ENCODE measurements at regions not wholly inside any gene's neighbourhood (a gene's known extent, or its start where the extent isn't known, plus 50 kb on each side); places are given as distances from the start of the nearest gene placed in this dataset.

DNA sequence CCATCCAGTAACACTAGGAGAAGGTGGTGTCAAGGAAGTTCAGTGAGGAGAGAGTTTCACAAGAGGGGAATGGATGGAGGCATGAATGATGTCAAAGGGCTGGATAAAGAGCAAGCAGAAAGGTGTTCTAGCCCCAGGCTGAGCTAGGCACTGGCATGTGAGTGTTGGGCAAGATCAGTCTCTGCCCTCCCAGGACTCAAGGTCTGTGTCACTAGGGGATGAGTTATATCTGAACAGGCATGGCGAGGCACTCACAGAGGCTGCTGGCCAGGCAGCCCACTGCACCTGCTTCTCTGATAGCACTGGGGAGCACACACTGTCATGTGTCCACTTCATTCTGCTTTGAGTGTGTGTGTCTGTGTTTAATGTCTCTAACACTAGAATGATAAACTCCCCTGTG is 903.8 kb downstream of the BCL11B start:
- DNase-seq: no peak

DNA sequence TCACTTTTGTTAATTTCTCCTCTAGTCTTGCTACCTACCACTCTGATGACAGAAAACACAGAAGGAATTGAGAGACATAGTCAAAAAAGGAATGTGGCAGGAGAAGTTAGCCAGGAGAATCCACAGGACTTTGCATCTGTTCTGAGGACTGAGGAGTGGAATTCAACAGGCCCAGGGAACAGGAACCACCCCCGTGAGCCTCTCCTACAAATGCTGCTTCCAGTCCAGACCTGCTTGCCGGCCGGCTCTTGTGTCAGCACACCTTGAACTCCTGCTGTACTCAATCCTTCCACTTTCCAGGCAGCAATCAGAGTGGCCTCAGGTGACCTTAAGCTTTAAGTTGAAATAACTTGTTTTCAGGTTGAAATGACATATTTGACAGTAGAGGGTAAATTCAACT is 903.1 kb downstream of the BCL11B start:
- DNase-seq: no peak

DNA sequence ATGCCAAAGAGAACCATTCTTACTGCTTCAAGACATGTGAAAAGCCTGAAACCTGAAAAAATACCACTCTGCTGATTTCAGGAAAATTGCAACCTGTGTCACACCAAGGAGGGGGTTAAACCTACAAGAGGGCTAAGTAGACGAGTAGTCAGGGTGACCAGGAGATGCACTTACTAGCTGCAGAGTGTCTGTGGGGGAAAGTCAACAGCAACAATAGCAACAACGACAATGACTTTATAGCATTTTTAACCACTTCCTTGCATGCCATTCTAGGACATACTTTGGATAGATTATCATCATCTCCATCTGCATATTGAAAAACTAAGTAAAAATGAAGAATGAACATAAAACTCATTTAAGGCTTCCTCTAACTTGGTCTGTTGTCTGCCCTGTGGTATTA is 902.7 kb downstream of the BCL11B start:
- no peak for DNase-seq

DNA sequence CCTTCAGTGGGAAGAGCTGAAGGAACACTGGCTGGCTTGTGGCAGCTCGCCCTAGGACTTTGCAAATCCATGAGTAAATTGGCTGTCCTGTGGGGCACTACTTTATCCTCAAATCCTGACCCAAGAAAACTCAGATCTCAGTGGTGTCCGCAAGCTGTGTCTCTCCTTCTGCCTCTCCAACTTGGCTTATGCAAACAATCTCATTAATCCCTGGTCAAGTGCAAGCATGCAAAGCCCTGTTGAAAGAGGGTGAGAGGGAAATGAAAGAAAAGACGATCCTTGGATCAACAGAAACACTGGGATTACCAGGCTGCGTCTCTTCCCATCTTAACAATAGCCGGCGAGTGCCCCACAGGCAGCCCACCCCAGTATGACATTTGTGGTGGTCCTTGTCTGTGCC is 901.6 kb downstream of the BCL11B start:
- no peak for DNase-seq

DNA sequence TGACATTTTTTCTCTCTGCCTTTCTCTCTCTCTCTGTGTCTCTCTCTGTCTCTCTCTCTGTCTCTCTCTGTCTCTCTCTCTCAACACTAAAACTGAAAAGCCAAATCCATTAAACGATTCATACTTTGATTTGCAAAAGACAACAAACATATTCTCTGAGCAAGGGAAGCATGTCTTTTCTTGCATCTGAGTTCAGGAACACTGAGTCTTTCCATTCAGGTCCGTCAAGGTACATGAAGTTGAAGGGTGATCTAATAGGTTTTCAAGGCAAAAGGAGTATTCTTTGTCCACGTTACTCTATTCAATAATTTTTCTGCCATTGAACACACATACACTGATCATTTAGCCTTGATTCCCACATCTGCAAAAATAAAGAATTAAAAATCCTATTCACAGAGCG is 900.9 kb downstream of the BCL11B start:
- no peak for DNase-seq

DNA sequence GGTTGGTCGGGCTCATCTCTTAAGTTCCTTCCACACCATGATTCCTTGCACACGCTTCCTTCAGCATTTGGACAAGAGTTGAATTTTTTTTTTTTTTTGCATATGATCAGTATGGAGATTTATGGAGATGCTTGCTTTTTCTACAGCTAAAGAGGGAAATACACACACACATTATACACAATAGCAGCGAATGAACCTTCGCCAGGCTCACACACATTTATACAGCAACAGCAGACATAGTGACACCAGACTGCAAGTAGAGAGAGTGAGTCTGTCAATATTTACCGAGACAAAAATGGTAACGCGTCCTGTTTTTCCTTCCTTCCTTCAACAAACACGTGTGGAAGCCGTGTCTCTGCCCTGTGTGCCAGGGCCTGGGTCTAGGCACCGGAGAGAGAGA is 897.9 kb downstream of the BCL11B start:
- no peak for DNase-seq

DNA sequence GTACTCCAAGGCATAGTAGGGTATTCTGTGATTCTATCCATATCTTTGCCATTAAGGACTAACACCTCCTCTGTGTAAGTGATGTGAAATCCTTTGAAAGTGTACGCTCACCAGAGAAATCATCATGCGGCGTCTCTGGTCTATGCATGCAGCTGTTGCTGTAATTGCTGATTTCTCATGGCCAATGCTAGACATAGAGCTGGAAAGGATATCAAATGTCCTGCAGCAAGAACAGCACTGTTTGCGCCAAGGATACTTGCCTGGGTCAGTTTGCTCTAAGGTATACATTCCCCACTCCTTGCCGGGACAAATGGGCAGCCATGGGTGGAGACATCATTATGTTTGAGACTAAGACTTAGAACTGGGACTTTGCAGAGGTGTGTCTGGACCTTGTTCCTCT is 896.4 kb downstream of the BCL11B start:
- DNase-seq: no peak

DNA sequence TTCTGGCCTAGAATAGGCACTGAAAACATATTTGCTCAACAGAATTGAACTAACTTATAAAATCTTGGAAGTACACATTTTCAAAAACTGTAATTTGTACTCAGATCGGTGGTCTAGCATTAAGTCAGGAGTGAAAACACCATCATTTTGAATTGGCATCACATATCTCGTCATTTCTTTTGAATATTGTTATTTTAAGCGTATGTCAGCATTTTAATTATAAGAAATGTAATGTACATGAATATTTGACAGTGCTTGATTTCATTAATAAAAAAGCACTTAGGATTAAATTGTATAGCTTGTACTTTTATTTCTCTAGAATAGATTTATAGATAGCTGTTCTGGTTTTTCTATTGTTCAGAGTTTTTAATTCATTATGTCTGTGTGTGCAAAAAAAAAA is 892.2 kb downstream of the BCL11B start:
- DNase-seq: no peak

DNA sequence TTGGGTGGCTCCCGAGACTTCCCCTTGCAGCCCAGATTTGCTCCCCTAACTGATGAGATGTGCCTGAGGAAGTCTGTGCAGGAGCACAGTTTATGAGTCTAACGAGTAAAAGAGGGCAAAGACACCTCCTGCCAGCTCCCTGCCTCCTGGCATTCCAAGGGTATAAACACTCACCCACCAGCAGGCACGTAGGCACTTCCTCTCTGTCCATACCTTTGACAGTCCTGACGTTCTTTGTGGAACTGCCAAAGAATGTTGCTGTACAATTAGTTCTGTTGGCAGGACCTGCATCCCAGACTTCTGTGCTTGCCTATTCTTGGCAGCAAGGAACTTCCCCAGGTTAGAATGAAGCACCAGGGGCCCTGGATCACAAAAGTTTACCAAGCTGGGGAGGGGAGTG is 889.3 kb downstream of the BCL11B start:
- no peak for DNase-seq

DNA sequence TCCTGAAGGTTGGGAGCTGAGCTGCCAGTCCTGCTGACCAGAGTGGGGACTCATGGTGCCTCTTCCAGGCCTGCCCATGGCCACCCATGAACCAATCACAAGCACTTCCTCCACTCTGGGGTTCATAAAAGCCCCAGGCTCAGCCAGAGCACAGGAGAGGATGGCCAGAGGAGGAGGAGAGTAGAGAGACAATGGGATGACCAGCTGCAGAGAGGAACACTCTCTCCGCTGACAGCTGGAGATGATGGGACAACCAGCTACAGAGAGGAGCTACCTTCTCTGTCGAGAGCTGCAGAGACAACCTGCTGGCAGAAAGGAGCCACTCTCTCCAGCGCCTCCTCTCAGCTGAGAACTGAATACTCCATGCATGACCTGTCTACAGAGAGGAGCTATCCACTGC is 886.1 kb downstream of the BCL11B start:
- no peak for DNase-seq

DNA sequence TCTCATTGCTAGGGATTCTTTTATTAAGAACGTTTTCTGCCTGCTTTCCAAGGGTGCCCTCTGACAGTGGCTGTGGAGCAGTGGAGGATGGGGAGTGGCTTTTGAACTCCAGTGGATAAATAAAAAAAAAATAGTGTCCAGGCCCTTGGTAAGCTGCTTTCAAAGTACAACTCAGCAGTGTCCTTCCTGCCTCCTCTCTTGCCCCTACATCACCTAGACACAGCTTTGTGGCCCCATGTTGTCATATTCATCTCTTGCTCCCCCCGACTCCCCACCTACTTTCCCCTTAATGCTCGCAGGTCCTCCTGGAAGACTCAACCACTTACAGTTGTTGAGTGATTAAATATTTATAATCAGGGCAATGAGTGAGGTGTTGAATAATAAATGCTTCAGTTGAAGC is 880.9 kb downstream of the BCL11B start:
- DNase-seq: no peak

DNA sequence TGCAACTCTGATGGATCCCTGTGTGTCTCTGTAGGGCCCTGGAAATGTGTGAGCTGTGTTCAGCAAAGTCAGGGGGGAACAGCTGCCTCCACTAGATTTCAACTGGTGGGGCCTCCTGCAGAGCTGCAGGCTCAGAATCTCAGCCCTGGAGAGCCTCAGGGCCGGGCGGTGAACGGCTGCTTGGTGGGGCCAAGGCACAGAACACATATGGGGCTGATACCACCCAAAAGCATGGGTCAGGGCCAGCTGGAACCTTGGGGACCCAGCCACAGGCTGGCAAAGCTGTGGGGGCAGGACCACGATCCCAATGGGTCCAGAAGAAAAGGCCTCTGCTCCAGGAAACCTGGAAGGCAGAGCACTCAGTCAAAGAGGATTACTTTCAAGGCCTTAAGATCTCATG is 878.5 kb downstream of the BCL11B start:
- DNase-seq: no peak

DNA sequence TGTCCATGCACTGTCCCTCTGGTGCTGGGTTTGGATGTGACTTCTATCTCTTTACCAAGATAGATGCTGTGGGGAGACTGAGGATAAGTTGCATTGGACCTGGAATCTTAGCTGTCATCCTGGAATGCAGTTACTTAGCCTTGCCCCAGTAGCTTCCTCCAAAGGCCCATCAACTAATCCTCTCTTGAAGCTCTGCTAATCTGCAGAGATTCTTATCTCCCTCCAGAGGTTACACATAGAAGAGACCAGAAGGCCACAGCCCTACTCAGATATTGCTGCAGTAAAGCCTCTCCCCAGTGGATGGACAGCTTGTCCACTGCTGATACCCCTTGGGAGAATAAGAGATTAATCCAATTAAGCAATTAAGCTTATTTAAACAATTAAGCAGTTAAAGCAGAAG is 867.2 kb downstream of the BCL11B start:
- no peak for DNase-seq

DNA sequence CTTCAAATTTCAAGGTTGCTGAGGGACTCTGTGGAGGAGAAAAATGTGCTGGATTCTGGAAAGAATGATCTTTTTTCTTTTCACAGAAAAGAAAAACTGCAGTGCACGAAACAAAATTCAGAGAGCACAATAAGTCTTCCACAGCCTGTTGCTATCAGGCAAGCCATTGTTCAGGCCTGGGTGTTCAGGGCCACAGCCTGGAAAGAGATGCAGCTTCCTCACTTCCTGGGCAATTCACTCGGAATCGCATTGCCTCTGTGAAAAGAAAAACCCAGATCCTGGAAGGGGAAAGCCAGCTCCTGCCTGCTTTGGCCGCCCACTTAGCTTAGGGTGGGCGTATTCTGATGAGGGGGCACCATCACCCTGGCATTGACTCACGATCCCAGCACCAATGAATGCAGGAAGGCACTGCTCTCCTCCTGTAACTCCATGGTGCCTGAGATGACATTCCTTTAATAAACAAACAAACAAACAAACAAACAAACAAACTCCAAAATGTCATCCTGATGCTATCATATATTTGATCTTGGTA is 863.9 kb downstream of the BCL11B start:
- no peak for DNase-seq

DNA sequence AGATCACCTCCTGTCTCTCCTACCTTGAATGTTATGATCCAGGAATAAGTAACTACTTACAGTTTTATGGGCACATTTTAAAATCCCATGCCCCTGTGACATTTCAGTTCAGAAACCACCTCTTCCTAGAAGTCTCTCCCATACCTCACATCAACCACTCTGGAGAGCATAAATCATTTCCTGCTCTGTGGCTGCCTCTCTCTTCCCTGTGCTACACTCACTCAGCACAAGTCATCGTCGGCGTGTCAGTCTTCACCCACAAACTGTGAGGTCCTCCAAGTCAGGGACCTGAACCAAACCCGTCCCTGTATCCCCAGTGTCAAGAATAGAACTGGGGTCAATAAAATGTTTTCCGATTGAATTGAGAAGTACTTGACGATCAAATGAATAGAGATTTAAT is 863.3 kb downstream of the BCL11B start:
- DNase-seq: no peak

DNA sequence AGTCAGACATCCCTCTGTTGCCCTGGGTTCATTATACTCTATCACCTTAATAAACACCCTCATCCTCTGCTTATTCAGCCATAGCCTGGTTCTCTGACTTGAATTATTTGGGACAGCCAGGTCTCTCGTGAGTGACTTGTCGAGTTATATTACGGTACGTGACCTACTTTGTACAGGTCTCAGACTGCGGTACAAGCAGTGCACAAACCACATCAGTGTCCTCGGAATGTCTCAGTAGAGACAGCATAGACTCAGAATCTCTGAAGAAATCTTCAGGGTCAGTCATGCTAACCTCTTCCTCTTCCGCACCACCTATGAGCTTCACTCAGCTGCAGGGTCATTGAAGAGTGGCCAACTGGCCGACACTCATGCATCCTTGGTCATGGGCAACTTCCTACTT is 860.8 kb downstream of the BCL11B start:
- DNase-seq: no peak

DNA sequence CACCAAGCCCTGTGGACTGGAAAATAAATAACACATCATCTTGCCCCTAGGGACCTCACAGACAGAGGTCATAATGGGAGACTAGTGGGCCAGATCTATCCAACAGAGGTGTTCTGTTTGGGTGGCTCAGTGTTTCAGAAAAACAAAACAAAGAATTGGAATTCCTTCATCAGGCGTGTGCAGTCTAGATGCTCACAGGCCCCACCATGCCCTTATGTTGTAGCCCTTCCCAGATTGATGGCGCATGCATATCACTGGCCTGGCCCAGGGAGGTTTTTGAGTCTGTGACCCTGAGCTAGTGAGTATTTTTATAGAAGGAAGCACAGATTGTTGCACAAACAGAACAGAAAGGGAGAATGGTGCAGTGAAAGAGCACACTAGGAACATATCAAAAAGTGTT is 859.6 kb downstream of the BCL11B start:
- DNase-seq: no peak

DNA sequence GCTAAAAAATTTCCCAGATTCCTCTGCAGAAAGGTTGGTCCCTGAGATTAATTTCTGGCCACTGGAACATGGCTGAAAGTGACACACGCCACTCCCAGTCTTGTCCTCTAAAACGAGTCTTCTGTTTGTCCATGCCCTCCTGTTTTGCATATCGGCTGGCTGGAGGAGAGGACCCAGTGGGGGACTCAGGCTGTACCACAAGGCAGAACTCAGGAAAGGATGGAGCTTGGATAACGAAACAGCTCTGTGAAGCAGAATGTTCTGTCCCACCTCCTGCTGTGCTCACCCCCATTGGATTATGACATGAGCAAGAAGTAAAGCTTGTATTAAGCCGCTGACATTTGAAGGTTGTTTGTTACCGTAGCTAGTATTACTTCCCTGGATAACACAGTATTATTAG is 856.2 kb downstream of the BCL11B start:
- no peak for DNase-seq

DNA sequence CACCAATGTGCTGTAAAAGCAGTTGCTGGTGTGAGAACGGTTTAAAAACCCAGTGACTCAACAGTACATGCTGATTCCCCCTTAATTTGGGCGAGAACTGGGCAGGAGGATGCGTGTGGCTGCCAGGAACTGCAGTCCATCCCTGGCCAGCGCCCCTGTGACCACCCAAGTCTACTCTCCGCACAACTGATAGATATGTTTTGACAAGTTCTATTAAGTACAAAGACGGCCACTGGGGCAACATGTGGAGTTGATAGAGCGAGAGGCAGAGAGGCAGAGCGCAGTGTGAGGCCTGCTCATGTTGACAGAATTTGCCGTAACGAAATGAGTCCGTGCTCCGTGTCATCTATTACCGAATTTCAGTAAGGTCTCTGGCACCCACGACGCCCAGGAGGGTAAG is 855.0 kb downstream of the BCL11B start:
- DNase-seq: no peak

DNA sequence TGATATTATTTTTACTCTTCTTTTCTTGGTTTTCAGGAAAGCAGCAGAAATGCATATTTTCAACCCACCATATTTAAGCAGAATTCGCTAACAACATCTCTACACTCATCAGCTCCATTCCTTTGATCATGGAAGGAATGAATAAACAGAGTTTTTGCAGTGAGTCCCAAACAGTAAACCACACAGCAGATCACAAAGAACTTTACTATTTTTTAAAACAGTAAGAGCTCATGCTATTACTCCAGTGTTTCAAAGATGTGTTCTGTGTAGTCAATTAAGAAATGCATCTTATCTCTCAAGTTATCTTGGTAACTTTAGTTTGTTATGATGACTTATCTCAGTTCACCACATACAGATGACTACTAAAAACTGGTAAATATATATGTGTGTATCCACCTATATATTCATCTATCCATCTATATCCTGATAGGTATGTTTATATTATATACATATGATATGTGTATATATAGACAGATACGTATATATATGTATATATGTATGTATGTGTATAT is 843.5 kb downstream of the BCL11B start:
- no peak for DNase-seq

DNA sequence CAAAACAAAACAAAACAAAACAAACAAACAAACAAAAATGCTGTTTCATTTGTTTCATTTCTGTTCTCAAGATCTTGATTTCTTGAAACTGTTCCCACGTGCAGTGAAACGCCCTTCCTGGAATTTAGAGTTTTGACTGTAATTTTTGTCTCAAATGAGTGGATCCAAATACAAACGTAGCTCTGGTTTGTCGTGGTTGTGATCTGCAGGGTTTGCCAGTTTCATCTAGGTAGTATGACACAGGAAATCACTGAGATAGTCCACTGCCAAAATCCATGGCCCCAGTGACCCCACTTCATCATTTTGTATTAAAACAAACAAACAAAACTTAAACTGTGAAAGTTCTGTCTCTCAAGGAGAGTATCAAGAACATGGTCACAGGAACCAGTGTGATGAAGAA is 838.6 kb downstream of the BCL11B start:
- no peak for DNase-seq

DNA sequence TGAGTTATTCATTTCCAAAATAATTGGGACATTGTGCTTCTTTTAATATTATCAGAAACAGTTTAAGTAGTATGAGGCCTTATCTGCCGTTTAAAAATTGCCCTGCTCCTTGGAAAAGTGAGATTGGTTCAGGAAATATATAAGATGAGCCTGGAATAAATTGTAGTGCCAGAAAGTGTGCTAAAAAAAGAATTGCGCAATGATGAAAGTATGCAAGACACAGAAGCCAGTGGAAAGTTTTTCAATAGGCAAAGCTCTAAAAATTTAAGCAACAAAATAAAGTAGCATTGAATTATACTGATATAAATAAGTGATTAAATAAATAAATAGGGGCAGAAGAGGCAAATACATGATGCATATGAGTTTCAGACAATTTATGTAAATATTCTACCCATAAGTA is 834.9 kb downstream of the BCL11B start:
- DNase-seq: no peak

DNA sequence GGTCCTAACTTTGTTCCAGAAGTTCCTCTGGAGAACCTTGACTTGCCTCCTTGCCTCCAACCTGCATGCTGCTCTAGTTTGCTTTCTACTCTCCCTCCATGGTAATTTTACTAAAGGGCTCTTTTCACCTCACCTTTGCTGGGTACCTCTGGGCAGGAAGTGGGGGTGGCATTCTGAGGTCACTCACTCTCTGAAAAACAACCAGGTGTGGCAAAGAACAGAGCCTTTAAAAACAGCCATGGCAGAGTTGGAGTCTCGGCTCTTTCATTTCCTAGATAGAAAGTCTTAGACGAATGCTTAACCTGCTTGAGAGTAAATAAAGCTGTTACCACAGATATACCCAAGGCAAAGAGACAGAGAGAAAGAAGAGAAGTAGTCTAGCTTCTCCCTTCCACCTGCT is 827.9 kb downstream of the BCL11B start:
- DNase-seq: no peak

DNA sequence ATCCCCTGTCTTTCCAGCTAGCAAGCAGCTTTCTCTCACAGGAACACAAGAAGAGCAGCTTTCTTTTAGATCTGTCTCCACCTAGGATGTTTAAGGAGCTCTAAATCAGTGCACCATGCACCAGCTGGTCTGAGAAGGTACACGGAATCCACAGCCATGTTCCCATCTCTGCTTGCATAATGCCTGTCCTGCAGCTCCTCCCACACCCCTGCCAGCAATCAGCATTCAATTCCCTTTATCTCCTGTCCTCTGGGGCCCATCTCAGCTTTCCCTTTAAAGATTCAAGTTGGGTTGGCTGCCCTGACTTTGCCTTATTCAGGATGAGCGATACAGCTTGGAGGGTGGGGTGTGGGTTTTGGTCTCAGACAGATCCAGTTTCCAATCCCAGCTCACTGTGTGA is 826.3 kb downstream of the BCL11B start:
- no peak for DNase-seq

DNA sequence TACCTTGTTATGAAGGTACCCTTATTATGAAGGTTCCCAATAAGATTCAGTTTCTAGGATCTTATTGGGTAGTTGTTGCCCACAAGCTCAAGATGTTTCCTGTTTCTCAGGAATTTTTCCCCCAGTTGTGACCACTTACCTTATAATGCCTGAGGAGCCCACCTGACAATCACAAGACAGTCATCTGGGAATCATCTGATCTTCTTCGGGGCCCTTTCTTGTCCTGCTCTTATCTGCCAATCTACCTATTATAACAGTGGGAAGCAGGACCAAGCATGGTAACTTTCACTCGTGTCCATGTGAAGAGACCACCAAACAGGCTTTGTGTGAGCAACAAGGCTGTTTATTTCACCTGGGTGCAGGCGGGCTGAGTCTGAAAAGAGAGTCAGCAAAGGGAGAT is 825.5 kb downstream of the BCL11B start:
- DNase-seq: no peak

DNA sequence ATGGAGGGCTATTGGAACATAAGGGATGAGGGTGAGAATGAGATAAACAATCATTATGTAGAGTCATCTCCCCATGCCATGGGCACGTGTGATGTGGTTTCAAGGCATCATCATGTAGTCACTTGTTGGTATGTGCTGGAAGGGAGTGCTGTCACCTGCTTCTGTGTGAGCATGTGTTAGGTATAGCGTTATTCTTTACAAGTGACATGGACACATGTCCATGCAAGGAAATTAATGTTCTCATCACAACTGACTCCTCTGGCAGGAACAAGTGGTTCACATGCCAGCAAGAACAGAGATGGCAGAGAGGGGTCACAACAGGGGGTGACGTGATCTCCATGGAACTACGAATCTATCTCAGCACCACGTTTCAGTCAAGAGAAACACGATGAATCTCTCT is 815.8 kb downstream of the BCL11B start:
- DNase-seq: no peak

Measured in OCI-M1 (cell line).